ENCODE measurements at regions not wholly inside any gene's neighbourhood (a gene's known extent, or its start where the extent isn't known, plus 50 kb on each side); places are given as distances from the start of the nearest gene placed in this dataset.
"Not testable (repeated sequence)": the region's sequence is repeated elsewhere in the genome, so short reads cannot be mapped to it uniquely, and the experiment has no call there.

DNA sequence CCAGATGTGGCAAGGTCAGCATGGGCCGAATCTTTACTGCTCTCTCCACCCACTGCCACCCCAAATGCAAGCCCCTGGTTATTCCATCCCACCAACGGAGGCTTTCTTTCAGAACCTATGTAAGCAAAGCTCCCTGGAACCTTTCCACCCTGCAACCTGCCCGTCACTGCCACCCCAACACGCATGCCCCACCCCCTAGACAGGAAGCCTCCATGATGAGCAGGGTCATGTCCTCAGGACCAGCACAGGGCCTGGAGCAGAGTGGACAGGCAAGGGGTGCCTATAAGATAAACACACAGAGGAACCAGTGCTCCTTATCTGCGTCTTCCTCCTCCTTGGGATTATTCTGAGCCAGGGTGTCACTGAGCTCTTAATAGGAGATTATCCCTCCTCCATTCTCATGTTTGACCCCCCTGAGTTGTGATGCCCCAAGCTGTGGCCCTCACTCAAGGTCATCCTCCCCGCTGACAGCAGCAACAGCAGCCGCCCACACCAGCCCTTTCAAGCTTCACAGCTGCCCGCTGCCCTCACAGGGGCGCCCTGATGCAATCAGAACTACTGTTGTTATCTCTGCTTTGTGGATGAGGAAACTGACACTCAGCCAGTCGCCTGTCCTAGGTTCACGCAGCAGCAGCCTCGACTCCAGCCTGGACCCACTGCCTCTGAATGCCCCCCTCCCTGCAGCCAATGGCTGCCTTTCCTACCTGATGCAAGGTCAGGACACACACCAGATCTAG lies 647.3 kb downstream of the TBC1D22A start:
- no peak for DNase-seq (ENCODE audit: low spot score)
- TF ChIP-seq, protein P1, sequence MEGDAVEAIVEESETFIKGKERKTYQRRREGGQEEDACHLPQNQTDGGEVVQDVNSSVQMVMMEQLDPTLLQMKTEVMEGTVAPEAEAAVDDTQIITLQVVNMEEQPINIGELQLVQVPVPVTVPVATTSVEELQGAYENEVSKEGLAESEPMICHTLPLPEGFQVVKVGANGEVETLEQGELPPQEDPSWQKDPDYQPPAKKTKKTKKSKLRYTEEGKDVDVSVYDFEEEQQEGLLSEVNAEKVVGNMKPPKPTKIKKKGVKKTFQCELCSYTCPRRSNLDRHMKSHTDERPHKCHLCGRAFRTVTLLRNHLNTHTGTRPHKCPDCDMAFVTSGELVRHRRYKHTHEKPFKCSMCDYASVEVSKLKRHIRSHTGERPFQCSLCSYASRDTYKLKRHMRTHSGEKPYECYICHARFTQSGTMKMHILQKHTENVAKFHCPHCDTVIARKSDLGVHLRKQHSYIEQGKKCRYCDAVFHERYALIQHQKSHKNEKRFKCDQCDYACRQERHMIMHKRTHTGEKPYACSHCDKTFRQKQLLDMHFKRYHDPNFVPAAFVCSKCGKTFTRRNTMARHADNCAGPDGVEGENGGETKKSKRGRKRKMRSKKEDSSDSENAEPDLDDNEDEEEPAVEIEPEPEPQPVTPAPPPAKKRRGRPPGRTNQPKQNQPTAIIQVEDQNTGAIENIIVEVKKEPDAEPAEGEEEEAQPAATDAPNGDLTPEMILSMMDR (IDR thresholded peaks at IDR 0.05) = no peak
- ATAC-seq (ENCODE audit: low FRiP score) = no peak

DNA sequence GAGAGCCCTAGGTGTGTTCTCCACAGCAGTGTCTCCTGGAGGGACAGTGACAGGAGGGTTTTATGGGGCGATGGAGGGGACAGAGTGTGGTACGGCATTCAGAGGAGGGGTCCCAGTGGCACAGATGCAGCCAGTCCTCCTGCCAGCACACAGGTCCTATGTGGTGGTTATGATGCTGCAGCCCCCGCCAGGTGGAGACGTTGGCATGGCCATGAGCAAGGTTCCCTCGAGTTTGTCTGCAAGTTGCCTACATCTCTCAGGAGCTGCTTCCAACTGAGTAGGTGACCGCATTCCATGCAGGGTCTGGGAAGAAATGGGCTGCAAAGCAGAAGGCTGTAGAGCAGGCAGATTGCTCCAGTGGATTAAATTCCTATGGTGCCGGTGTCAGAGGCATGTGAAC lies 646.0 kb downstream of the TBC1D22A start:
- DNase-seq (ENCODE audit: low spot score) (no peak), ATAC-seq (ENCODE audit: low FRiP score) (no peak)
- TF ChIP-seq, protein P1 (IDR thresholded peaks at IDR 0.05) = no peak

DNA sequence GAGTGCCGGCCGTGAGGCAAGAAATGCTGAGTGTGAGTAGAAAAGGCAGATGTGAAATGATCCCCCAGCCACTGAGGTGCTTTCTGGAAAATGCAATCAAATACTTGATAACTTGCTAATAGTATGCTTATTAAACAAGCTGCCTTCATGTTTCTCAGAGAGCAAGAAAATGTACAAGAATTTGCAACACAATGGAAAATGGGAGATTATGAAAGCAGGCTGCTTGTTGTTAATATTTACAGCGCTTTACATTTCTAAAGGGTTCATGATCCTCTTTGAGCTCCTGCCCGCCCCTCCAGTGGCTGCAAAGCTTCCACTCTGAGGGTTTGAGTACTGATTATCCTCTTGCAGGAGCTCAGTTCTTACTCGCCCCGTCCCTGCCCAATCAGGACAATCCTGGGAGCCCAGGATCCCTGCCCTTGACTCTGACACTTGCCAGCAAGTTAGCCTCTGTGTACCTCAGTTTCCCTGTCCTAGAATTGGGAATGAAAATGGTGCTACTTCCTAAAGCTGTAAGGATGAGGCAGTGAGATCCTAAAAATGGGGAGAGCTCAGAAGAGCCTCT lies 645.1 kb downstream of the TBC1D22A start:
- DNase-seq (ENCODE audit: low spot score) (no peak), ATAC-seq (ENCODE audit: low FRiP score) (no peak)
- TF ChIP-seq, protein P1 (IDR thresholded peaks at IDR 0.05) = no peak

DNA sequence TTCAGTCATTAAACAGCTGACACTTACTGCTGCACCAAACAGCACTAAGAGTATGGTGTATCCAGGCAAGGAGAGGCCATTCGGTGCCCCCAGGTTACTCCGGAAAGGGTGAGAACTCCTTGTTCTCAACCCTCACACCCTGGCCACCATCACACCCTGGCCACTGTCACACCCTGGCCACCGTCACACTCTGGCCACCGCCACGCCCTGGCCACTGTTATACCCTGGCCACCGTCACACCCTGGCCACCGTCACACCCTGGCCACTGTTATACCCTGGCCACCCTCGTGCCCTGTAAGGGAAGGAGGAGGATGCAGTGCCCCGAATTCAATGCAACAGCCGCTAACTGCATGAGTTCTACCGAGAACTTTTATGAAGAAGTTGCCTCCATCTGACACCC lies 644.4 kb downstream of the TBC1D22A start:
- DNase-seq (ENCODE audit: low spot score) (no peak), ATAC-seq (ENCODE audit: low FRiP score) (no peak)
- TF ChIP-seq, protein P1 (IDR thresholded peaks at IDR 0.05) = no peak

DNA sequence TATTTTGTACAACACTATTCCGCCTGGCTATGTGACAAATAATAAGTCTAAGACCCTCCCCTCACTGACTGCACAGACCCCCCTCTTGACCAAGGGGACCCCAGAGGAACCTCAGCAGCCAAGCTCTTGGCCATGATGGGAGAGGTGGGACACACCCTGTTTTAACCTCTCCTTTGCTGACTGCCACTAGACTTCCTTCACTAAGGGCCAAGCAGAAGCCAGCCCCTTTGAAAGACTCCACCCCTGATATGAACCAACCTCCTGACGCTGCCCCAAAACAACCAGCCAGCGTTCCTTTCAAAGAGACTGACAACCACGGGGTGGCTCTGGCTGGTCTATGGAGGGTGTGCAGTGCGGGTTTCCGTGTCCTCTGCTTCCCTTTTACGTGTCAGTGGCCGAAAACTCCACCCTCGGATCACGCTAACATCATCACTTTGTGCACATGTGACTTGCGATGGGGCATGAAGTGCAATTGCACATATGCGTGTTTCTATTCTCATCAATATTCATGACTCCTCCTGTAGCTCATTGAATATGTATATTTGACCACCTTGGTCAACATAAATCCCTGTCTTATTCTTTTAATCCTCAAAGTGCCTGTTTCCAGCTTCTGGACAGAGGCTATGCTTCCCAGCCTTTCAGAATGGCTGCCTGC lies 643.9 kb downstream of the TBC1D22A start:
- ATAC-seq (ENCODE audit: low FRiP score) (no peak), DNase-seq (ENCODE audit: low spot score) (no peak)
- TF ChIP-seq, protein P1 (IDR thresholded peaks at IDR 0.05) = no peak

DNA sequence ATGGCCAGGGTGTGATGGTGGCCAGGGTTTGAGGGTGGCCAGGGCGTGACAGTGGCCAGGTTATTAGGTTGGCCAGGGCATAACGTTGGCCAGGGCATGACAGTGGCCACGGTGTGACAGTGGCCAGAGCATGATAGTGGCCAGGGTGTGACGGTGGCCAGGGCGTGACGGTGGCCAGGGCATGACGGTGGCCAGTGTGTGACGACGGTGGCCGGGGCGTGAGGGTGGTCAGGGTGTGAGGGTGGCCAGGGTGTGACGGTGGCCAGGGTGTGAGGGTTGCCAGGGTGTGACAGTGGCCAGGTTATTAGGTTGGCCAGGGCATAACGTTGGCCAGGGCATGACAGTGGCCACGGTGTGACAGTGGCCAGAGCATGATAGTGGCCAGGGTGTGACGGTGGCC lies 642.8 kb downstream of the TBC1D22A start:
- DNase-seq (ENCODE audit: low spot score); ATAC-seq (ENCODE audit: low FRiP score): not testable (repeated sequence)

DNA sequence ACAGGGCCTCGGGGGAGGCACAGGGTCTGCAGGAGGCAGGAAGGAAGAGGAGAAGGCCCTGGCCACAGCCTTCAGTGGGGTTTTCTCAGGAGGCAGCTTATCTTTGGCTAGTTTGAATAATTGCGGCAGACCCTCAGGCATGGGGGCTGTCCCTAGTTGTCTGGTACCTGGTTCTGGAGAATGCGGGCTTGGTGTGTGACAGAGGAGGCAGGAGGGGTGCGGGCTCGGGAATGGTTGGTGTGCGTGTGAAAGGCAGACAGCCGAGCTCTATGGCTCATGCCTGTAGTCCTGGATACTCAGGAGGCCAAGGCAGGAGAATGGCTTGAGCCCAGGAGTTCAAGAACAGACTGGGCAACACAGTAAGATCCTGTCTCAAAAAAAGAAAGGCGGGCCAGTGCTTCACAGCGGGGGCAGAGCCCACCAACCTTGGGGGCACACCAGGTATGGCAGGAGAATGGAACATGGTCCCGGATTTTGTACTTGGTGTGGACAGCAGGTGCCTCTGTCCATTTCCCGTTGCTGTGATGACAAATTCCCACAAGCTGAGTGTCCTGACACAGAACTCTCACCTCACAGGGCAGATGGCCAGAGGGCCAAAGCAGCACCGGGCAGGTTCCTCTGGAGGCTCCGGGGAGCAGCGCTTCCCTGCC lies 640.6 kb downstream of the TBC1D22A start:
- ATAC-seq (ENCODE audit: low FRiP score) (no peak), DNase-seq (ENCODE audit: low spot score) (no peak)
- TF ChIP-seq, protein P1 (IDR thresholded peaks at IDR 0.05) = no peak

Data from omental fat pad (tissue), 3 donors.